ENCODE measurements at regions not wholly inside any gene's neighbourhood (a gene's known extent, or its start where the extent isn't known, plus 50 kb on each side); places are given as distances from the start of the nearest gene placed in this dataset.

DNA sequence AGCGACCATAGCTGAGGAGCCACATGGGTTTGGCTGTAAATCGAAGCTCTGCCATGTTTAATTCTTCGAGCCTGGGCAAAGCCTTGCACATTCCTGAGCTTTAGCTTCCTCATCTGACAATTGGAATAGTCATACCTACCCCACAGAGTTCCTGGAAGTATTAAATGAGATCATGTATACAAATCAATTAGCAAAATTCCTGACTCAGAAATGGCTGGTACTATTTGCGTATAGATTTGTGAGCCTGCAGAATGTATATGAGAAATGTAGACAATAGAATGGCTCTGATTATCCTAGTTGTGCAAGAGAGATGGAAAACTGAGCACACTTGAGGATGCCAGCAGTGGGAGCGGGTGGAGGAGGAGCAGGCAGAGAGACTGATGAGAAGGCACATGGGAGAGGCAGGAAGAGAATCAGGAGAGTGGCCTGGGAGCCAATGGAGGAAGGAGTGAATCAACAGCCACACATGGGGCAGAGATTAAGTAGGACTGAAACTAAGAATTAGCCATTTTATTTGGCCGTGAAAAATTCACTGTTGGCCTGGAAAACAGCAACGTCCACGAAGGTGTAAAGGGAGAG, 128.0 kb upstream of the C1GALT1 start:
- Histone ChIP-seq H3K9me3 (ENCODE audit: low read length) (no peaks in the 10 kb centered on the region), H3K4me3 (ENCODE audit: low read length) (no peak overlapping the region)

DNA sequence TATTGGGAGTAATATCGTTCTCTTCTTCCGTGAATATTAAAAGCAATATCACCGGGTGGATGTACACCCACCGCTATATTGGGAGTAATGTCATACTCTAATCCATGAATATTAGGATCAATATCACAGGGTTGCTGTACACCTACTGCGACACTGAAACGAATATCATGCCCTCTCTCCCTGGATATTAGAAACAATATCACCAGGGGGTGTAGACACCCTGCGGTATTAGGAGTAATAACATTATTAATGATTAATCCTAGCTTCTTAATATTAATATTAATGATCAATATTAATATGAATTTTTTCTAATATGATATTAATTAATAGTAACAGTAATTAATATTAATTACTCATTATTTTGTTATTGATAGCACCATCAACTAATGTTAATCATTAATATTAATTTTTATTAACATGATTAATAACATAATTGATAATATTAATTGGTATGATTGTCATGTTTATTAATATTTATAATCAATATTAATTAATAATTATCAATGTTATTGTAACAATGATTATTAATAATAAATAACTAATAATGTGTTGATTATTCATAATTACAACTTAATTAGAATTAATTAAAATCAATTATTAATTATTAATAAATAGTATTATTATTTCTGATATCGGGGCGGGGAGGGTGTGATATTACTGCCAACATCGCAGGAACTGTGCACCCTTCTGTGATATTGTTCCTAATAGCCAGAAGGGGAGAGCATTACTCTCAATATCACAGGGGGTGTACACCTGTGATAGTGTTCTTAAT, 121.3 kb upstream of the C1GALT1 start:
- Histone ChIP-seq H3K9me2 (ENCODE audit: insufficient read depth, low read length) (no peaks in the 10 kb centered on the region), H3F3A (ENCODE audit: insufficient read depth, low read length, poor library complexity, severe bottlenecking) (no peaks in the 10 kb centered on the region), H3K27ac (ENCODE audit: low read length) (no peak overlapping the region), H3K36me3 (ENCODE audit: insufficient read depth, low read length) (no peaks in the 10 kb centered on the region), H3K4me3 (ENCODE audit: low read length) (no peak overlapping the region), H3K27me3 (ENCODE audit: insufficient read depth, low read depth, low read length) (no peaks in the 10 kb centered on the region), H2AFZ (ENCODE audit: low read depth, low read length) (no peak overlapping the region), H3K9ac (ENCODE audit: low read length) (no peak overlapping the region), H3K9me3 (ENCODE audit: low read length) (no peaks in the 10 kb centered on the region), H4K20me1 (ENCODE audit: insufficient read depth) (no peaks in the 10 kb centered on the region), H3K79me2 (replicated peaks; ENCODE audit: insufficient read depth, low read length) (no peaks in the 10 kb centered on the region), H3K4me2 (ENCODE audit: low read length) (no peak overlapping the region)
- no peak for TF ChIP-seq EP300 (conservative IDR thresholded peaks at IDR 0.05; ENCODE audit: poor library complexity, severe bottlenecking)
- TF ChIP-seq, protein P1, sequence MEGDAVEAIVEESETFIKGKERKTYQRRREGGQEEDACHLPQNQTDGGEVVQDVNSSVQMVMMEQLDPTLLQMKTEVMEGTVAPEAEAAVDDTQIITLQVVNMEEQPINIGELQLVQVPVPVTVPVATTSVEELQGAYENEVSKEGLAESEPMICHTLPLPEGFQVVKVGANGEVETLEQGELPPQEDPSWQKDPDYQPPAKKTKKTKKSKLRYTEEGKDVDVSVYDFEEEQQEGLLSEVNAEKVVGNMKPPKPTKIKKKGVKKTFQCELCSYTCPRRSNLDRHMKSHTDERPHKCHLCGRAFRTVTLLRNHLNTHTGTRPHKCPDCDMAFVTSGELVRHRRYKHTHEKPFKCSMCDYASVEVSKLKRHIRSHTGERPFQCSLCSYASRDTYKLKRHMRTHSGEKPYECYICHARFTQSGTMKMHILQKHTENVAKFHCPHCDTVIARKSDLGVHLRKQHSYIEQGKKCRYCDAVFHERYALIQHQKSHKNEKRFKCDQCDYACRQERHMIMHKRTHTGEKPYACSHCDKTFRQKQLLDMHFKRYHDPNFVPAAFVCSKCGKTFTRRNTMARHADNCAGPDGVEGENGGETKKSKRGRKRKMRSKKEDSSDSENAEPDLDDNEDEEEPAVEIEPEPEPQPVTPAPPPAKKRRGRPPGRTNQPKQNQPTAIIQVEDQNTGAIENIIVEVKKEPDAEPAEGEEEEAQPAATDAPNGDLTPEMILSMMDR (IDR thresholded peaks at IDR 0.05; ENCODE audit: poor library complexity, severe bottlenecking), result no peak
- TF ChIP-seq MXI1 (conservative IDR thresholded peaks at IDR 0.05; ENCODE audit: poor library complexity, severe bottlenecking), result no peak
- TF ChIP-seq EZH2 (IDR thresholded peaks at IDR 0.05; ENCODE audit: borderline replicate concordance, insufficient read depth, low read length, poor library complexity, severe bottlenecking), result no peak
- TF ChIP-seq POLR2AphosphoS5 (IDR thresholded peaks at IDR 0.05), result no peak
- TF ChIP-seq RAD21 (conservative IDR thresholded peaks at IDR 0.05), result no peak
- TF ChIP-seq, protein P2, sequence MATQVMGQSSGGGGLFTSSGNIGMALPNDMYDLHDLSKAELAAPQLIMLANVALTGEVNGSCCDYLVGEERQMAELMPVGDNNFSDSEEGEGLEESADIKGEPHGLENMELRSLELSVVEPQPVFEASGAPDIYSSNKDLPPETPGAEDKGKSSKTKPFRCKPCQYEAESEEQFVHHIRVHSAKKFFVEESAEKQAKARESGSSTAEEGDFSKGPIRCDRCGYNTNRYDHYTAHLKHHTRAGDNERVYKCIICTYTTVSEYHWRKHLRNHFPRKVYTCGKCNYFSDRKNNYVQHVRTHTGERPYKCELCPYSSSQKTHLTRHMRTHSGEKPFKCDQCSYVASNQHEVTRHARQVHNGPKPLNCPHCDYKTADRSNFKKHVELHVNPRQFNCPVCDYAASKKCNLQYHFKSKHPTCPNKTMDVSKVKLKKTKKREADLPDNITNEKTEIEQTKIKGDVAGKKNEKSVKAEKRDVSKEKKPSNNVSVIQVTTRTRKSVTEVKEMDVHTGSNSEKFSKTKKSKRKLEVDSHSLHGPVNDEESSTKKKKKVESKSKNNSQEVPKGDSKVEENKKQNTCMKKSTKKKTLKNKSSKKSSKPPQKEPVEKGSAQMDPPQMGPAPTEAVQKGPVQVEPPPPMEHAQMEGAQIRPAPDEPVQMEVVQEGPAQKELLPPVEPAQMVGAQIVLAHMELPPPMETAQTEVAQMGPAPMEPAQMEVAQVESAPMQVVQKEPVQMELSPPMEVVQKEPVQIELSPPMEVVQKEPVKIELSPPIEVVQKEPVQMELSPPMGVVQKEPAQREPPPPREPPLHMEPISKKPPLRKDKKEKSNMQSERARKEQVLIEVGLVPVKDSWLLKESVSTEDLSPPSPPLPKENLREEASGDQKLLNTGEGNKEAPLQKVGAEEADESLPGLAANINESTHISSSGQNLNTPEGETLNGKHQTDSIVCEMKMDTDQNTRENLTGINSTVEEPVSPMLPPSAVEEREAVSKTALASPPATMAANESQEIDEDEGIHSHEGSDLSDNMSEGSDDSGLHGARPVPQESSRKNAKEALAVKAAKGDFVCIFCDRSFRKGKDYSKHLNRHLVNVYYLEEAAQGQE (IDR thresholded peaks at IDR 0.05; ENCODE audit: borderline replicate concordance), result no peak
- no peak for TF ChIP-seq TAF1 (IDR thresholded peaks at IDR 0.05; ENCODE audit: low read depth)
- no peak for TF ChIP-seq SMC3 (conservative IDR thresholded peaks at IDR 0.05; ENCODE audit: poor library complexity)

More for the DNA sequence above, 128.0 kb upstream of the C1GALT1 start:
- Histone ChIP-seq H3K9me2 (ENCODE audit: insufficient read depth, low read length) (no peaks in the 10 kb centered on the region), H3K4me2 (ENCODE audit: low read length) (no peak overlapping the region), H3K9ac (ENCODE audit: low read length) (no peak overlapping the region), H3F3A (ENCODE audit: insufficient read depth, low read length, poor library complexity, severe bottlenecking) (no peaks in the 10 kb centered on the region), H3K27me3 (ENCODE audit: insufficient read depth, low read depth, low read length) (no peaks in the 10 kb centered on the region), H4K20me1 (ENCODE audit: insufficient read depth) (no peaks in the 10 kb centered on the region), H3K27ac (ENCODE audit: low read length) (no peak overlapping the region), H3K79me2 (replicated peaks; ENCODE audit: insufficient read depth, low read length) (no peaks in the 10 kb centered on the region), H2AFZ (ENCODE audit: low read depth, low read length) (no peak overlapping the region), H3K36me3 (ENCODE audit: insufficient read depth, low read length) (no peaks in the 10 kb centered on the region)
- TF ChIP-seq EP300 (conservative IDR thresholded peaks at IDR 0.05; ENCODE audit: poor library complexity, severe bottlenecking) (no peak), POLR2AphosphoS5 (IDR thresholded peaks at IDR 0.05) (no peak), TAF1 (IDR thresholded peaks at IDR 0.05; ENCODE audit: low read depth) (no peak), RAD21 (conservative IDR thresholded peaks at IDR 0.05) (no peak), MXI1 (conservative IDR thresholded peaks at IDR 0.05; ENCODE audit: poor library complexity, severe bottlenecking) (no peak), EZH2 (IDR thresholded peaks at IDR 0.05; ENCODE audit: borderline replicate concordance, insufficient read depth, low read length, poor library complexity, severe bottlenecking) (no peak), SMC3 (conservative IDR thresholded peaks at IDR 0.05; ENCODE audit: poor library complexity) (no peak)
- TF ChIP-seq, protein P1 (IDR thresholded peaks at IDR 0.05; ENCODE audit: poor library complexity, severe bottlenecking), result no peak
- TF ChIP-seq, protein P2 (IDR thresholded peaks at IDR 0.05; ENCODE audit: borderline replicate concordance), result no peak
